ENCODE measurements at regions not wholly inside any gene's neighbourhood (a gene's known extent, or its start where the extent isn't known, plus 50 kb on each side); places are given as distances from the start of the nearest gene placed in this dataset.

DNA sequence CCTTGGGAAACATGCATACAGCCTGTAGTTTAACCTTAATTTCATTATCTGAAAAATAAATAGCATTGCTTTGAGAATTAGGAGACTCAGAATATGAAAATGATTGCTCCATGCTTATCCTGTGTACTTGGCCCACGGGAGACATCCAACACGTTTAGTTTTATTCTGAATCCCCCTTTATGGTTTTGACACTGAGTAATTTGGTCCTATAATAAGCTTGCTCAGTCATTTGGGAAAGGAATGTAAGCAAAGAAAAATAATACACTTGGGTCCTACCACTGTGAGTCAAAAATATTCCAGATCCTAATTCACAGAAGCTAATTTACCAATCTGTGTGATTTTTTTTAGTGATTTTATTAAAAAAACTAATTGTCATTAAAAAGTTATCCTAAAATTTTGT is 557.3 kb downstream of the USP25 start:
- TF ChIP-seq EZH2 (IDR thresholded peaks at IDR 0.05; ENCODE audit: insufficient read depth, poor library complexity, severe bottlenecking) (no peak), EZH2phosphoT487 (IDR thresholded peaks at IDR 0.05; ENCODE audit: insufficient read depth, low read depth) (no peak)

Data from GM23248 (cell line).